ENCODE measurements at regions not wholly inside any gene's neighbourhood (a gene's known extent, or its start where the extent isn't known, plus 50 kb on each side); places are given as distances from the start of the nearest gene placed in this dataset.

DNA sequence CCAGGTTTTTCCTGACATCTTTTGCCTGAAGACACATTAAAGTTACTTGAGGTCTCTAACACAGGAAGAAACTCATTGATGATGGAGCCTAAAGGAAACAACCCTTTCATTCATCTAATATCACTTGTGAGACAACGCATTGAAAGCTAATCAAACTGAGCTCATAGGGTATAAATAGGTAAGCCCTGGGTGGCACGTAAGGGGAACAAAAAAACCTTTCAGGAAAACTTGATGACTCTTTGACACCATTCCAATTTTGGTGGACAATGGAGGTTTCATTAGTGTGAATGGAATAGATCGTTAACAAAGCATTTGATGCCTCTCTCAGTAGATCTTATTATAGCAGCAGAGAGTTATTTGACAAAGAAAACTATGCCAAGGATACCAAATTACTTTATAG is 80.7 kb upstream of the DUSP10 start:
- TF ChIP-seq, protein P1, sequence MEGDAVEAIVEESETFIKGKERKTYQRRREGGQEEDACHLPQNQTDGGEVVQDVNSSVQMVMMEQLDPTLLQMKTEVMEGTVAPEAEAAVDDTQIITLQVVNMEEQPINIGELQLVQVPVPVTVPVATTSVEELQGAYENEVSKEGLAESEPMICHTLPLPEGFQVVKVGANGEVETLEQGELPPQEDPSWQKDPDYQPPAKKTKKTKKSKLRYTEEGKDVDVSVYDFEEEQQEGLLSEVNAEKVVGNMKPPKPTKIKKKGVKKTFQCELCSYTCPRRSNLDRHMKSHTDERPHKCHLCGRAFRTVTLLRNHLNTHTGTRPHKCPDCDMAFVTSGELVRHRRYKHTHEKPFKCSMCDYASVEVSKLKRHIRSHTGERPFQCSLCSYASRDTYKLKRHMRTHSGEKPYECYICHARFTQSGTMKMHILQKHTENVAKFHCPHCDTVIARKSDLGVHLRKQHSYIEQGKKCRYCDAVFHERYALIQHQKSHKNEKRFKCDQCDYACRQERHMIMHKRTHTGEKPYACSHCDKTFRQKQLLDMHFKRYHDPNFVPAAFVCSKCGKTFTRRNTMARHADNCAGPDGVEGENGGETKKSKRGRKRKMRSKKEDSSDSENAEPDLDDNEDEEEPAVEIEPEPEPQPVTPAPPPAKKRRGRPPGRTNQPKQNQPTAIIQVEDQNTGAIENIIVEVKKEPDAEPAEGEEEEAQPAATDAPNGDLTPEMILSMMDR (IDR thresholded peaks at IDR 0.05) = no peak
- no peak for TF ChIP-seq POLR2A (IDR thresholded peaks at IDR 0.05)
